GM19324 (cell line): ENCODE measurements at regions not wholly inside any gene's neighbourhood (a gene's known extent, or its start where the extent isn't known, plus 50 kb on each side); places are given as distances from the start of the nearest gene placed in this dataset.

ENCODE experiments used
- ATAC-seq: cut with Tn5 transposase; IDR thresholded peaks from one replicate; pipeline ENCODE4 v1.9.1; 2021; ENCODE audit warnings: mild to moderate bottlenecking, moderate library complexity; ENCODE audit not compliant: unreplicated experiment, low FRiP score

DNA sequence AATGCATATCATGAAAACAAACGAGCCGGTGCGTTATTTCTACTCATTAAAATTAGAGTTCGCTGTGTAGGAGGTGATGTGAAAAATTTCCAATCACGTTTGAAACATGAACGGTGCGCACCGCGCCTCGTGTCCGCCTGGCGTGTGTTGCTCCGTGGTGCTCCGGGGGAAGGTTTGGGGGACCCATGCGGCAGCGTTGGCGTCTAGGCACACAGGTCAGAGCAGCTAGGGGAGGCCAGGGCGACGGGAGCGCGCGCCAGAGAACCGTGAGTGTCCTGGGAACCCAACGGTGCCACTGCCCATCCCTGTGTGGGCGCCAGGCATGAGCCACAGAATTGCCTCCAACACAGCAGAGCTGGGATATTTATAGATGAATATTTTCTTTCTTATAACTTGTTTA is 70.6 kb upstream of the ADARB2 start:
- no peak for ATAC-seq

DNA sequence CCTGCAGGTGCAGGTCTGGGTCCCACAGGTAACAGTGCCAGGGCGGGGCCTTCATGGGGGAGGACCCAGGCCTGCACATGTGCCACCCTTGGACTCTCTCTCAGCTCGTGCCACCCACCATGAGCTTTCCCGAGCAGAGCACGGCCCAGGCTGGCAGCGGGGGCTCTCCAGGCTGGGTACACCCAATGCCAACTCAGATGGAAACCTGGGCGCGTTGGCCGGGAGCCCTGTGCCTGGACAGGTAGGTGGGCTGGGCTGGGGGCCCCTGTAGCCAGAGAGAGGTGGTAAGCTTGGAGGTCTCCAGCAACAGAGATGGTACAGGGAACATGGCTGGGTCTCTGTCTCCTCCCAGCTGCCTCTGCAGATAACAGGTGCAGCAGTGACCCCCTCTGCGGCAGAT is 69.9 kb upstream of the ADARB2 start:
- no peak for ATAC-seq

DNA sequence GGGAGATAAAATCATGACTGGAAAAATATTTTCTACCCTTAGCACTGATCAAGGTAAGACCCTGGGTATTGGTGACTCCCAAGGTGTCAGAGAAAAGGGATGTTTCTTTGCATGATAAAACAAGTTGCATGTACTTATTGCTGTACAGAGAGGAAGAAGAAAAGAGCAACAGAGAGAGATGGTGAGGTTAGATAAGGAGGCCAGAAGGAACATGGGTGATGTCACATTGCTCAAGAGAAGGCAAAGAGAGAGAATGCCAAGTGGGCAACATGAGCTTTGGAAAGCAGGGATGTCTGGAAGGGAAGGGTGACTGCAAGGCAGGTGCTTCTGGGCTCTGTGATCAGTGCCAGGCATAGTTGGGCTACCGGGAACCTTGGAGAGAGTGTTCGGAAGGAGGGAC is 65.1 kb upstream of the ADARB2 start:
- no peak for ATAC-seq

- no peak for ATAC-seq
These were observed 51.1 kb upstream of the ADARB2 start for GRCh38 chr10:1788401-1788800.
